Suprapubic skin (tissue), 4 donors: ENCODE measurements at regions not wholly inside any gene's neighbourhood (a gene's known extent, or its start where the extent isn't known, plus 50 kb on each side); places are given as distances from the start of the nearest gene placed in this dataset.
A peak's percentile ranks its signal among the peaks of the same experiment; 100 is the strongest.

Source experiments
- DNase-seq, 2 donors: peaks; one replicate each; pipeline ENCODE4 v3.0.0-alpha.2; 2019; ENCODE audit warnings: low spot score in 2 of 2
- H3K27ac ChIP-seq: fragments of 200-600 bp; sonication (generic); one replicate; pipeline ENCODE4 v1.5.1; 2019
- H3K27me3 ChIP-seq: fragments of 200-600 bp; sonication (generic); one replicate; pipeline ENCODE4 v1.5.1; 2019
- H3K36me3 ChIP-seq: fragments of 200-600 bp; sonication (generic); one replicate; pipeline ENCODE4 v1.5.1; 2019
- H3K4me1 ChIP-seq: fragments of 200-600 bp; sonication (generic); one replicate; pipeline ENCODE4 v1.5.1; 2019
- H3K4me3 ChIP-seq: fragments of 200-600 bp; sonication (generic); one replicate; pipeline ENCODE4 v1.5.1; 2019; ENCODE audit warnings: mild to moderate bottlenecking
- H3K9me3 ChIP-seq: fragments of 200-600 bp; sonication (generic); one replicate; pipeline ENCODE4 v1.5.1; 2019
- CTCF ChIP-seq, 2 donors: fragments of 200-600 bp in 1 of 2; fragments of 450-650 bp in 1 of 2; sonication (generic) in 1 of 2; IDR thresholded peaks; one replicate each; pipeline ENCODE4 v1.5.1; 2016 to 2019; ENCODE audit warnings: antibody characterized with exemption in 2 of 2, mild to moderate bottlenecking in 1 of 2, moderate library complexity in 1 of 2
- EP300 ChIP-seq: sonication (generic); formaldehyde crosslinking; IDR thresholded peaks from one replicate; pipeline ENCODE4 v1.6.1; 2017; ENCODE audit warnings: antibody characterized with exemption
- POLR2A ChIP-seq, 2 donors: fragments of 450-650 bp; IDR thresholded peaks; one replicate each; pipeline ENCODE4 v1.6.1; 2017; ENCODE audit warnings: antibody characterized with exemption in 2 of 2, mild to moderate bottlenecking in 2 of 2, moderate library complexity in 2 of 2
- POLR2AphosphoS5 ChIP-seq, 3 donors: sonication (generic); formaldehyde crosslinking; IDR thresholded peaks; one replicate each; pipeline ENCODE4 v1.6.1; 2017; ENCODE audit warnings: antibody characterized with exemption in 3 of 3
- WGBS: methylation state at CpG from one replicate; pipeline ENCODE4 v1.1.5; 2018; 5-methylcytosine and 5-hydroxymethylcytosine counted together

GRCh38 chr5:68954618-68954910 is 139.2 kb upstream of the SLC30A5 start:
- H3K9me3 ChIP-seq: no peaks in the 10 kb centered on the region
- H3K4me1 ChIP-seq: peaks cover 34% of the 10 kb centered on the region
- DNase-seq: no peak
- 81% methylated on average over 2 of the region's 2 CpGs for WGBS
- H3K27ac ChIP-seq: peak overlapping the region; percentile 48
- no peaks in the 10 kb centered on the region for H3K27me3 ChIP-seq
- no peak overlapping the region for H3K4me3 ChIP-seq
- TF ChIP-seq EP300 (no peak), POLR2A (IDR thresholded peaks at IDR 0.05) (no peak), POLR2AphosphoS5 (IDR thresholded peaks at IDR 0.05) (no peak), CTCF (IDR thresholded peaks at IDR 0.05) (no peak)
- no peaks in the 10 kb centered on the region for H3K36me3 ChIP-seq

GRCh38 chr5:68957591-68957990 is 136.2 kb upstream of the SLC30A5 start:
- H3K4me3 ChIP-seq: no peak overlapping the region
- H3K27me3 ChIP-seq: no peaks in the 10 kb centered on the region
- no peaks in the 10 kb centered on the region for H3K36me3 ChIP-seq
- H3K9me3 ChIP-seq: no peaks in the 10 kb centered on the region
- peaks cover 19% of the 10 kb centered on the region for H3K4me1 ChIP-seq
- TF ChIP-seq CTCF (IDR thresholded peaks at IDR 0.05) (no peak), POLR2AphosphoS5 (IDR thresholded peaks at IDR 0.05) (no peak), EP300 (no peak), POLR2A (IDR thresholded peaks at IDR 0.05) (no peak)
- no peak overlapping the region for H3K27ac ChIP-seq
- no peak for DNase-seq

- H3K4me1 ChIP-seq: peaks cover 20% of the 10 kb centered on the region
- no peaks in the 10 kb centered on the region for H3K9me3 ChIP-seq
- no peaks in the 10 kb centered on the region for H3K27me3 ChIP-seq
- 93% methylated on average over 1 of the region's 1 CpG for WGBS
- H3K36me3 ChIP-seq: no peaks in the 10 kb centered on the region
- H3K4me3 ChIP-seq: no peak overlapping the region
- TF ChIP-seq POLR2AphosphoS5 (IDR thresholded peaks at IDR 0.05): no peak
- TF ChIP-seq POLR2A (IDR thresholded peaks at IDR 0.05): no peak
- no peak for TF ChIP-seq EP300
- no peak for TF ChIP-seq CTCF (IDR thresholded peaks at IDR 0.05)
- DNase-seq: no peak
- no peak overlapping the region for H3K27ac ChIP-seq
Observed at GRCh38 chr5:68958428-68958827, 135.4 kb upstream of the SLC30A5 start.

GRCh38 chr5:68960456-68960855 is 133.4 kb upstream of the SLC30A5 start:
- WGBS: 74% methylated on average over 4 of the region's 4 CpGs
- no peak for TF ChIP-seq POLR2AphosphoS5 (IDR thresholded peaks at IDR 0.05)
- no peak for TF ChIP-seq EP300
- TF ChIP-seq CTCF (IDR thresholded peaks at IDR 0.05): no peak

GRCh38 chr5:68960961-68961360 is 132.9 kb upstream of the SLC30A5 start:
- no peak overlapping the region for H3K27ac ChIP-seq
- no peak for DNase-seq
- TF ChIP-seq CTCF (IDR thresholded peaks at IDR 0.05): no peak
- TF ChIP-seq POLR2AphosphoS5 (IDR thresholded peaks at IDR 0.05): no peak
- TF ChIP-seq POLR2A (IDR thresholded peaks at IDR 0.05): no peak
- no peak for TF ChIP-seq EP300
- WGBS: 80% methylated on average over 6 of the region's 6 CpGs
- H3K4me3 ChIP-seq: no peak overlapping the region
- H3K4me1 ChIP-seq: peaks cover 12% of the 10 kb centered on the region
- no peaks in the 10 kb centered on the region for H3K9me3 ChIP-seq
- H3K27me3 ChIP-seq: no peaks in the 10 kb centered on the region
- no peaks in the 10 kb centered on the region for H3K36me3 ChIP-seq

More at GRCh38 chr5:68960456-68960855, 133.4 kb upstream of the SLC30A5 start:
- no peak overlapping the region for H3K4me3 ChIP-seq
- no peak for DNase-seq
- no peaks in the 10 kb centered on the region for H3K9me3 ChIP-seq
- H3K4me1 ChIP-seq: peaks cover 12% of the 10 kb centered on the region
- no peaks in the 10 kb centered on the region for H3K36me3 ChIP-seq
- no peaks in the 10 kb centered on the region for H3K27me3 ChIP-seq
- no peak overlapping the region for H3K27ac ChIP-seq
